Tibial nerve (tissue), 4 donors: ENCODE measurements at regions not wholly inside any gene's neighbourhood (a gene's known extent, or its start where the extent isn't known, plus 50 kb on each side); places are given as distances from the start of the nearest gene placed in this dataset.

Source experiments
- DNase-seq, 2 donors: peaks; one replicate each; pipeline ENCODE4 v3.0.0-alpha.2; 2019; ENCODE audit warnings: low spot score in 2 of 2
- H3K27ac ChIP-seq, 4 donors: fragments of 200-600 bp; sonication (generic) in 3 of 4; one replicate each; pipeline ENCODE4 v1.5.1; 2017 to 2019; ENCODE audit warnings: mild to moderate bottlenecking in 1 of 4
- H3K27me3 ChIP-seq, 2 donors: fragments of 200-600 bp; sonication (generic) in 1 of 2; one replicate each; pipeline versions ENCODE4 v1.5.1 to v1.6.0; 2017 to 2019
- H3K36me3 ChIP-seq, 3 donors: fragments of 200-600 bp; sonication (generic); one replicate each; pipeline ENCODE4 v1.5.1; 2018 to 2019
- H3K4me1 ChIP-seq, 4 donors: fragments of 200-600 bp; sonication (generic) in 3 of 4; one replicate each; pipeline ENCODE4 v1.5.1; 2017 to 2019
- H3K4me3 ChIP-seq, 4 donors: fragments of 200-600 bp; sonication (generic) in 3 of 4; one replicate each; pipeline ENCODE4 v1.5.1; 2017 to 2019; ENCODE audit warnings: mild to moderate bottlenecking in 1 of 4, moderate library complexity in 1 of 4
- H3K9me3 ChIP-seq, 4 donors: fragments of 200-600 bp; sonication (generic) in 3 of 4; one replicate each; pipeline ENCODE4 v1.5.1; 2017 to 2019
- EP300 ChIP-seq, 2 donors: sonication (generic); formaldehyde crosslinking; IDR thresholded peaks; one replicate each; pipeline ENCODE4 v1.6.1; 2017; ENCODE audit warnings: antibody characterized with exemption in 2 of 2, mild to moderate bottlenecking in 1 of 2
- POLR2A ChIP-seq, 2 donors: fragments of 450-650 bp; IDR thresholded peaks; one replicate each; pipeline ENCODE4 v1.6.1; 2017; ENCODE audit warnings: antibody characterized with exemption in 2 of 2, mild to moderate bottlenecking in 2 of 2, moderate library complexity in 2 of 2
- WGBS, 2 donors: methylation state at CpG; one replicate each; pipeline ENCODE4 v1.1.5; 2018; 5-methylcytosine and 5-hydroxymethylcytosine counted together
- TF ChIP-seq, protein P1 (sequence below), 5 experiments: fragments of 200-600 bp in 3 of 5; fragments of 450-650 bp in 2 of 5; sonication (generic) in 3 of 5; IDR thresholded peaks; one replicate each; pipeline ENCODE4 v1.5.1; 2016 to 2019; ENCODE audit warnings: antibody characterized with exemption in 5 of 5, mild to moderate bottlenecking in 3 of 5, moderate library complexity in 2 of 5

DNA sequence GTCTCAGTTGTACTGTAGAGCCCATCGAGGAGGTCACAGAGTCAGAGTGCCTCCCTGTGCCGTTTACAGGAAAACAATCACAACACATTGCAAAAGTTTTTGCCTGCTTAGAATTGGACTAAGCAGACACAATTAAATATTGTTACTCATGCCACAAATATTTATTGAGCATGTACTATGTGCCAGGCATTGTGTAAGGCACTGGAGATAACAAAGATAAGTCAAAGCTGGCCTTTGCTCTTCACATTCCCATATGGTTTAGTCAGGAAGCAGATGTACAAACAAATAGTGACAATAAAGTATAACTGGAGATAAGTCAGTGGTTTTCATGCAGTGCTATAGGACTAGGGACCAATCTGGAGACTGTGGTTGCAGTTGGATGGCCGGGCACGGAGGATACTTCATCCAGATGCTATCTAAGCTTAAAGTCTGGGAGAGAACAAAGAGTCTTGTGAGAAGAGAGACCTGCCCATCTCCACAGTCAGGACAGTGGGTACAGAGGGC lies 550.7 kb downstream of the INSC start:
- Histone ChIP-seq H3K9me3 (peaks cover 0 to 4% (median 0%) of the 10 kb centered on the region in 4 donors), H3K27ac (no peak overlapping the region), H3K27me3 (no peaks in the 10 kb centered on the region), H3K36me3 (no peaks in the 10 kb centered on the region), H3K4me1 (peaks cover 0 to 23% (median 5%) of the 10 kb centered on the region in 4 donors), H3K4me3 (no peak overlapping the region)
- 65 to 70% methylated on average over 4 of the region's 4 CpGs for WGBS, 2 donors
- TF ChIP-seq, protein P1, sequence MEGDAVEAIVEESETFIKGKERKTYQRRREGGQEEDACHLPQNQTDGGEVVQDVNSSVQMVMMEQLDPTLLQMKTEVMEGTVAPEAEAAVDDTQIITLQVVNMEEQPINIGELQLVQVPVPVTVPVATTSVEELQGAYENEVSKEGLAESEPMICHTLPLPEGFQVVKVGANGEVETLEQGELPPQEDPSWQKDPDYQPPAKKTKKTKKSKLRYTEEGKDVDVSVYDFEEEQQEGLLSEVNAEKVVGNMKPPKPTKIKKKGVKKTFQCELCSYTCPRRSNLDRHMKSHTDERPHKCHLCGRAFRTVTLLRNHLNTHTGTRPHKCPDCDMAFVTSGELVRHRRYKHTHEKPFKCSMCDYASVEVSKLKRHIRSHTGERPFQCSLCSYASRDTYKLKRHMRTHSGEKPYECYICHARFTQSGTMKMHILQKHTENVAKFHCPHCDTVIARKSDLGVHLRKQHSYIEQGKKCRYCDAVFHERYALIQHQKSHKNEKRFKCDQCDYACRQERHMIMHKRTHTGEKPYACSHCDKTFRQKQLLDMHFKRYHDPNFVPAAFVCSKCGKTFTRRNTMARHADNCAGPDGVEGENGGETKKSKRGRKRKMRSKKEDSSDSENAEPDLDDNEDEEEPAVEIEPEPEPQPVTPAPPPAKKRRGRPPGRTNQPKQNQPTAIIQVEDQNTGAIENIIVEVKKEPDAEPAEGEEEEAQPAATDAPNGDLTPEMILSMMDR (IDR thresholded peaks at IDR 0.05) = no peak
- TF ChIP-seq POLR2A (IDR thresholded peaks at IDR 0.05) = no peak
- TF ChIP-seq EP300 (IDR thresholded peaks at IDR 0.05) = no peak
- DNase-seq = no peak

DNA sequence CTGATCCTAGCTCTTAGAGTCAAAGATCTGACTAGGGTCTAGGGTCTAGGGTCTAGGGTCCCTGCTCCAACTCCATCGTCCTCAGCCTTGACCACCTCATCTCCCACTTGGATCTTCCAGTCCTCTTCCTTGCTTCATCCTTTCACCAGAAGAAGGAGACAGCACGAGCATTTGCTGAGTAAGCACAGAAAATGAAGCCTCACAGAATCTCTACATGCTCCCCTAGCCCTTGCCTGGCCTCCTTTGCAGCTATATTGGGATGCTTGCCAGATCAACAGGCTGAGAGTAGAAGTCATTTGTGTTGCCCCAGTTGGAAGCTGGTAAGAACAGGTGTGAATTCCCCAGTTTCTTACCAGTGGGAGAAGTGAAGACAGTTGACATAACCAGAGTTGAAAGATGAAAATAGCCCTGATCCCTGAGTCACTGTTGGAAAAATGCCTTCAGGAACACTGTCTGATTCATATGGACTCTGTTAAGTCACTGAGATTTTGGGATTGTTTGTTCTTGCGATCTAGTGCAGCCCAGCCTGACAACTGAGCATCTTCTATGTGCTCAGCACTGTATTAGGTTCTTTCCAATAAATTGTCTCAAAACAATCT lies 552.5 kb downstream of the INSC start:
- 95 to 97% methylated on average over 3 of the region's 3 CpGs for WGBS, 2 donors

DNA sequence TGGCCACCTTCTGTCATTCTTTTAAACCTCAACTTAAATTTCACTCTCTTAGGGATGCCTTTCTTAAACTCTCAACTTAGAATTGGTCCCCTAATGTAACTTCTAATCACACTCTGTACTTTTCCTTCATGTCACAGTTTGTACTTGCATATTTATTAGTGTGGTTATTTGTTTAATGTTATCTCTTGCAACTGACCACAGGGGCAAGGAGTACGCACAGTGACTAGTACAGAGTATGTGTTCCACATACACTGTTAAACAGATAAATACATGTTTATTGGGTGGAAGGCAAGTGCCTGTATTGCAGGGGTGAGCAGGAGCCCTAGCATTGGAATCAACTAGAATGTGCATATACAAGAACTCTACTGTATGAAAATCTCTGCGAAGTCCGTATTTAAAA lies 554.0 kb downstream of the INSC start:
- no peaks in the 10 kb centered on the region for H3K36me3 ChIP-seq
- H3K9me3 ChIP-seq = peaks cover 0 to 4% (median 0%) of the 10 kb centered on the region in 4 donors
- no peak overlapping the region for H3K4me3 ChIP-seq
- no peaks in the 10 kb centered on the region for H3K27me3 ChIP-seq
- TF ChIP-seq POLR2A (IDR thresholded peaks at IDR 0.05) (no peak), EP300 (IDR thresholded peaks at IDR 0.05) (no peak)
- TF ChIP-seq, protein P1 (IDR thresholded peaks at IDR 0.05) = no peak
- WGBS, 2 donors = 96 to 97% methylated on average over 3 of the region's 3 CpGs
- H3K4me1 ChIP-seq = peaks cover 0 to 18% (median 5%) of the 10 kb centered on the region in 4 donors
- no peak overlapping the region for H3K27ac ChIP-seq
- DNase-seq = no peak

More for the DNA sequence above, 552.5 kb downstream of the INSC start:
- TF ChIP-seq EP300 (IDR thresholded peaks at IDR 0.05) (no peak), POLR2A (IDR thresholded peaks at IDR 0.05) (no peak)
- TF ChIP-seq, protein P1 (IDR thresholded peaks at IDR 0.05) = no peak
- Histone ChIP-seq H3K27me3 (no peaks in the 10 kb centered on the region), H3K36me3 (no peaks in the 10 kb centered on the region), H3K9me3 (peaks cover 0 to 4% (median 0%) of the 10 kb centered on the region in 4 donors), H3K27ac (no peak overlapping the region), H3K4me3 (no peak overlapping the region), H3K4me1 (peaks cover 0 to 23% (median 5%) of the 10 kb centered on the region in 4 donors)
- DNase-seq = no peak

DNA sequence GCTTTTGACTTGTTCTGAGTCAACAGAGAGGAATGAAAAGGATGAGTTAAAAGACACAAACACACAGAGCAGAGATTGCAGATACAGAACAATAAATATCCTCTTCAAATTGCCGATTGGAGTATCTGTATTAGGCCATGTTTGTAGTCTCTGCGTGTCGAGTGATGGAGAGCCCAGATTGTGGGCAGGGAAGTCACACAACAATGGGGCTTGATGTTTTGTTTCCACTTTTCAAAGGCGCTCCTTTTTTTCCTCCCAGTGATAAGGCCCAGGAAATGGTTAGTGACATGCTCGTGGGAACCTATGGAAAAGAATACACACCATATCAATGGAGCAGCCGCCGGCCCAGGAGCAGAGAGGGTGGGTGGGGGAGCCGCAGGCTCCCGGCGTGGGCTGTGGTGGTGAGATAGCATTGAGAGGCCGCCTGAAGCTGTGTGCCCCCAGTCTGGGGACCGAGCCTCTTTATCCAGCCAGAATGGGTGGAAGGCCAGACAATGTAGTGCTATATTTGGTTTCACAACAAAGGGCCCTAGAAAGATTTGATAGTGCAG lies 555.9 kb downstream of the INSC start:
- TF ChIP-seq, protein P1 (IDR thresholded peaks at IDR 0.05) = no peak
- TF ChIP-seq POLR2A (IDR thresholded peaks at IDR 0.05) = no peak
- TF ChIP-seq EP300 (IDR thresholded peaks at IDR 0.05) = no peak
- Histone ChIP-seq H3K36me3 (no peaks in the 10 kb centered on the region), H3K27me3 (no peaks in the 10 kb centered on the region), H3K9me3 (peaks cover 0 to 12% (median 0%) of the 10 kb centered on the region in 4 donors), H3K4me3 (no peak overlapping the region), H3K27ac (no peak overlapping the region), H3K4me1 (no peaks in the 10 kb centered on the region)
- WGBS, 2 donors = 82 to 89% methylated on average over 11 to 12 of the region's 12 CpGs
- DNase-seq = no peak

DNA sequence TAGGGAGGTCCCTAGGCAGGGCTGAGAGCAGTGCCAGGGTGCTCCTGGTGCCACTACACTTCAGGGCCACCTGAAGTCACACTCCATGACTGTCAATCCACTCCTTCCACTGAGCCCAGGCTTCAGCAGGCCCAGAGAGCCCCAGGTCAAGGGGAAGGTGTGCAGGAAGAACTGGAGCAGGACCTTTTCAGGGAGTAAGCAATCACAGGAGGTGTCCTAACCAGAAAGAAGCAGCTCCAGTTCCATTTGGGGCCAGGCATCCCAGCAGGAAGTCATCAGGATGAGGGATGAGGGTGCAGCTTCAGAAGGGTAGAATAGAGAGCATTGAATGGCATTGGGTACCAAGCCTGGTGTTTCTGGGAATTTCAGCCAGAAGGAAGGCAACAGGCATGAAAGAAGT lies 556.5 kb downstream of the INSC start:
- Histone ChIP-seq H3K4me1 (no peaks in the 10 kb centered on the region), H3K36me3 (no peaks in the 10 kb centered on the region), H3K27me3 (no peaks in the 10 kb centered on the region), H3K9me3 (peaks cover 0 to 18% (median 0%) of the 10 kb centered on the region in 4 donors), H3K4me3 (no peak overlapping the region), H3K27ac (no peak overlapping the region)
- no peak for DNase-seq
- TF ChIP-seq EP300 (IDR thresholded peaks at IDR 0.05) (no peak), POLR2A (IDR thresholded peaks at IDR 0.05) (no peak)
- TF ChIP-seq, protein P1 (IDR thresholded peaks at IDR 0.05) = no peak
